GM19455 (cell line): ENCODE measurements at regions not wholly inside any gene's neighbourhood (a gene's known extent, or its start where the extent isn't known, plus 50 kb on each side); places are given as distances from the start of the nearest gene placed in this dataset.

Experiments used
- ATAC-seq: cut with Tn5 transposase; IDR thresholded peaks from one replicate; pipeline ENCODE4 v1.9.1; 2021; ENCODE audit not compliant: unreplicated experiment

- ATAC-seq: no peak
Observed at GRCh38 chr5:10853154-10853553, 92.1 kb upstream of the DAP start.

GRCh38 chr5:10849278-10849677 lies 88.2 kb upstream of the DAP start:
- no peak for ATAC-seq

DNA sequence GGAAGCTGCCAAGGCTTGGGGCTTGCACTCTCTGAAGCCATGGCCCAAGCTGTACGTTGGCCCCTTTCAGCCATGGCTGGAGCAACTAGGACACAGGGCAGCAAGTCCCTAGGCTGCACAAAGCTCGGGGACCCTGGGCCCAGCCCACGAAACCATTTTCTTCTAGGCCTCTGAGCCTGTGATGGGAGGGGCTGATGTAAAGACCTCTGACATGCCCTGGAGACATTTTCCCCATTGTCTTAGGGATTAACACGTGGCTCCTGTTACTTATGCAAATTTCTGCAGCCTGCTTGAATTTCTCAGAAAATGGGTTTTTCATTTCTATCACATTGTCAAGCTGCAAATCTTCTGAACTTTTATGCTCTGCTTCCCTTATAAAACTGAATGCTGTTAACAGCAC lies 83.0 kb upstream of the DAP start:
- ATAC-seq: no peak

DNA sequence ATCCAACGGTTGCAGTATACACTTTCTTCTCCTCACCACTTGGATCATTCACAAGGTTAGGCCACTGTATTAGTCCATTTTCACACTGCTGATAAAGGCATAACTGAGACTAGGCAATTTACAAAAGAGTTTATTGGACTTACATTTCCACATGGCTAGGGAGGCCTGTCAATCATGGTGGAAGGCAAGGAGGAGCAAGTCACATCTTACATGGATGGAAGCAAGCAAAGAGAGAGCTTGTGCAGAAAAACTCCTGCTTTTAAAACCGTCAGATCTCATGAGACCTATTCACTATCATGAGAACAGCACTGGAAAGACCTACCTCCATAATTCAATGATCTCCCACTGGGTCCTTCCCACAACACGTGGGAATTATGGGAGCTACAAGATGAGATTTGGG lies 81.8 kb upstream of the DAP start:
- no peak for ATAC-seq

DNA sequence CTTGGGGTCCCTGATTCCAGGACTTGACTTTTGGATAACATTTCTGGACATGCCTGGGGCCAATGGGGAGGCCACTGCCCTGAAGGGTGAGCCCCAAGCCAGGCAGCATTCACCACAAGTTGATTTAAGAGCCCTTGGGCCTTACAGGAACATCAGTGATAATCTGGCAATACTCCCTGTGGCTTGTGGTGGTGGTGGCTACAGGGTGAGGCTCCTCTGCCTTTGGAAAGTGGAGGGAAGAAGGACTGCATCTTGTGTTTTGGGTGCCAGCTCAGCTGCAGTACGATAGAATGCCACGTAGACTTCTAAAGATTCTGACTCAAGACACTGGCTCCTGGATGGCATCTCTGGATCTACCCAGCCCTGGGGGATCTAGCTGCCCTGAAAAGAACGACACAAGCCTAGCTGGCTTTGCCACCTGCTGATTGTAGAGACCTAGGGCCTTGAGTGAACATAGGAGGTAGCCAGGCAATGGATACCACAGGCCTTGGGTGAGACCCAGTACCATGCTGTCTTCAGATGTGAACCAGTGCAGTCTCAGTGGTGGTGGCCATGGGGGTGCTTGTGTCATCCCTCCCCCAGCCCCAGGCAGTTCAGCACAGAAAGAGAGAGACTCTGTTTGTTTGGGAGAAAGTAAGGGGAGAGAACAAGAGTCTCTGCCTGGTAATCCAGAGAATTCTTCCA lies 79.0 kb upstream of the DAP start:
- ATAC-seq: no peak

GRCh38 chr5:10839118-10839517 lies 78.1 kb upstream of the DAP start:
- no peak for ATAC-seq

DNA sequence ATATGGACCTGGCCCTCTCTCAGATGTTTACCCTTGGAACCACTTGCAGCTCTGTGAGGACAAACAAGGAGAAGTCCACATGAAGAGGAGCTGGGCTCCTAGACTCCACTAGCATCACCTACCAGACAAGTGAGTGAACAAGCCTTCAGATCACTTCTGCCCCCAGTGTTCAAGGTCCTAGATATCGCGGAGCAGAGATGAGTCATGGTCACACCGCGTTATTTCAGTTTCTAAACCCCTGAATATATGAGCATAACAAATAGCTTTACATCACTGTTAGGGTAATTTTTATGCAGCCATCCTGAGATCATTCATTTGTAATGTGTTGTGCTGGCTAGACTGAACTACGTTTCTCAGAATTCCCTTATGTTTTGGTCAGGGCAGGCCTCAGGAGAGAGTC lies 77.0 kb upstream of the DAP start:
- no peak for ATAC-seq

- ATAC-seq: no peak
Observed at GRCh38 chr5:10836986-10837385, 76.0 kb upstream of the DAP start.

- ATAC-seq: no peak
Observed at GRCh38 chr5:10834695-10835094, 73.7 kb upstream of the DAP start.

DNA sequence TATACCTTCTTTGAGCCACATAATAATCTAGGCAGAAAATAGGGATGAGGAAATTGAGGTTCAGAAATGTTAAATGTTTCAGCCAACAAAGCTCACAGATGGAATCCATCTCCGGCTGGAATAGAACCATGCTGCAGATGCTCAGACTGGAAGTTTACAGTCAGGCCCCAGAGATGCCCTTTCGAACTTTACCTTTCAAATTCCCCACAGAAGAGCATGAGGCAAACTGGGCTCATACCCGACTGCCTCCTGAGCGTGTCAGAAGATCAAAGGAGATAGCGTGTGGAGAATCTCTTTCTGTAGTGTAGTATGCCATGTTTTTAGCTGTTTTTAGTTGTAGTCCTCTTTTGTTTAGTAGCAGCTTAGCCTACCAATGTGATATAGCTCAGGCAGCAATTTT lies 72.0 kb upstream of the DAP start:
- ATAC-seq: no peak

DNA sequence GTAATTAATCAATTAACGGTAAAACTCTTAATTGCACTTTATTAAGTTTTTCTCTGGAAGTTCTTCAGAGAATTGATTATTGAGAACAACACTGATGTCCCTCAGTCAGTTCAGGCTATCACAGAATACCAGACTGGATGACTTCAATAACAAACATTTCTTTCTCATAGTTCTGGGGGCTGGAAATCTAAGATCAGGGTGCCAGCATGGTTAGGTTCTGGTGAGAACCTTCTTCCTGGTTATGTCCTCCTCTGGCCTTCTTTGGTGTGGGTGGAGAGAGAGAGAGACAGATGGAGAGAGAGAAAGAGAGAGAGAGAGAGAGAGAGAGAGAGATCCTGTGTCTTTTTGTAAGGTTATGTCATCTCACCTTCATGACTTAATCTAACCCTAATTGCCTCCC lies 71.4 kb upstream of the DAP start:
- no peak for ATAC-seq

DNA sequence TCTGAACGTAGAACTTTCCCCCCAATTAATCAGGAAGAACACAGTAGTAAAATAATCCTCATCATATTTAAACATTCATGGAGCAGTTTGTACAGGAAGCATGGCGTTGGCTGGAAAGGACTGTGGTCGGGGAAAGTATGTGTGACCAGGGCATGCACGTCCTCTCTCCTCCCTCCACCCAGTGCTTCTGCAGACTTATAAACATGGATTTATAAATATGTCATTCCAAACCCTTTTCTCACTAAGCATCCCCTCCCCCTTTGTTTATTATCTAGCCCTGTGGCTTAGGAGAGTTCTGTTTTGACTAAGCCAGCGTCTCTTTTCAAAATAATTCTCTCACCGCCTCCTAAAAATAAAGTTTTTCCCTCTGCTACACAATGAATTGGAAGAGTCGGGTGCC lies 70.4 kb upstream of the DAP start:
- ATAC-seq: no peak

DNA sequence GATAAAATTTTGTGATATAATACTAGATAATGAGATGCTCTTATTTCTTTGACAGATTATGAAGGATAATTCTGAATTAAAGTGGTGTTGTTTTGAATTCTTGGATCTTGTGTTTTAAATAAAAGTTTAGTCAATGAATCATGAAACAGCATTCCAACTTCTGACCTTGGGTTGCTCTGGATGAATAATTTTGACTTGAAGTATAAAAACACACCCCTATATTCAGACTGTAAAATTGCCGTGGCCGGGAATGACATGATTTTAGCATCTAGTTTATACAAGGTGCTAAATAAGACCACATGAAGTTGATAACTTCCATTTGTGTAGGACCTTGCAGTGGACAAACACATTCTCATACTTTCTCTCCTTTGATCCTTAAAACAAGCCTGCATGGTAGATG lies 67.2 kb upstream of the DAP start:
- no peak for ATAC-seq

GRCh38 chr5:10827571-10827970 lies 66.5 kb upstream of the DAP start:
- ATAC-seq: no peak

- no peak for ATAC-seq
Observed at GRCh38 chr5:10826971-10827370, 65.9 kb upstream of the DAP start.

GRCh38 chr5:10825897-10826644 lies 65.0 kb upstream of the DAP start:
- peak; percentile 89 for ATAC-seq

GRCh38 chr5:10812218-10812617 lies 51.2 kb upstream of the DAP start:
- ATAC-seq: no peak
